HG02981 (cell line): ENCODE measurements at regions not wholly inside any gene's neighbourhood (a gene's known extent, or its start where the extent isn't known, plus 50 kb on each side); places are given as distances from the start of the nearest gene placed in this dataset.
"Not testable (repeated sequence)": the region's sequence is repeated elsewhere in the genome, so short reads cannot be mapped to it uniquely, and the experiment has no call there.

Experiments
- ATAC-seq: cut with Tn5 transposase; IDR thresholded peaks from one replicate; pipeline ENCODE4 v1.9.1; 2021; ENCODE audit warnings: mild to moderate bottlenecking, moderate library complexity; ENCODE audit not compliant: unreplicated experiment

GRCh38 chr15:22519213-22519612 is 60.5 kb downstream of the GOLGA6L22 start:
- not testable (repeated sequence) for ATAC-seq

GRCh38 chr15:22526537-22526936 is 67.8 kb downstream of the GOLGA6L22 start:
- ATAC-seq, result not testable (repeated sequence)

- not testable (repeated sequence) for ATAC-seq
Measured at GRCh38 chr15:22527016-22527415, 68.3 kb downstream of the GOLGA6L22 start.

GRCh38 chr15:22529200-22529599 is 70.5 kb downstream of the GOLGA6L22 start:
- ATAC-seq, result not testable (repeated sequence)

GRCh38 chr15:22559701-22560100 is 101.0 kb downstream of the GOLGA6L22 start:
- ATAC-seq, result not testable (repeated sequence)

- not testable (repeated sequence) for ATAC-seq
Measured at GRCh38 chr15:22561716-22562115, 103.0 kb downstream of the GOLGA6L22 start.

- not testable (repeated sequence) for ATAC-seq
Measured at GRCh38 chr15:22566510-22566909, 107.8 kb downstream of the GOLGA6L22 start.

GRCh38 chr15:22569486-22569885 is 110.8 kb downstream of the GOLGA6L22 start:
- not testable (repeated sequence) for ATAC-seq

- not testable (repeated sequence) for ATAC-seq
Measured at GRCh38 chr15:22572152-22572735, 113.5 kb downstream of the GOLGA6L22 start.

- not testable (repeated sequence) for ATAC-seq
Measured at GRCh38 chr15:22572792-22573191, 114.1 kb downstream of the GOLGA6L22 start.

GRCh38 chr15:22577828-22578227 is 119.1 kb downstream of the GOLGA6L22 start:
- not testable (repeated sequence) for ATAC-seq

- not testable (repeated sequence) for ATAC-seq
Measured at GRCh38 chr15:22579213-22579612, 120.5 kb downstream of the GOLGA6L22 start.

GRCh38 chr15:22587391-22587790 is 128.7 kb downstream of the GOLGA6L22 start:
- ATAC-seq, result not testable (repeated sequence)

GRCh38 chr15:22598552-22598951 is 139.8 kb downstream of the GOLGA6L22 start:
- ATAC-seq, result not testable (repeated sequence)

GRCh38 chr15:22599526-22600320 is 141.0 kb downstream of the GOLGA6L22 start:
- ATAC-seq, result not testable (repeated sequence)

GRCh38 chr15:22616976-22617375 is 158.3 kb downstream of the GOLGA6L22 start:
- not testable (repeated sequence) for ATAC-seq

GRCh38 chr15:22631789-22632188 is 154.7 kb upstream of the NIPA1 start:
- ATAC-seq, result not testable (repeated sequence)

GRCh38 chr15:22639983-22640382 is 146.5 kb upstream of the NIPA1 start:
- not testable (repeated sequence) for ATAC-seq

- ATAC-seq, result not testable (repeated sequence)
Measured at GRCh38 chr15:22649458-22649857, 137.0 kb upstream of the NIPA1 start.

GRCh38 chr15:22651179-22651578 is 135.3 kb upstream of the NIPA1 start:
- not testable (repeated sequence) for ATAC-seq

GRCh38 chr15:22664294-22665058 is 122.0 kb upstream of the NIPA1 start:
- ATAC-seq, result peak; percentile 65
